ENCODE measurements at regions not wholly inside any gene's neighbourhood (a gene's known extent, or its start where the extent isn't known, plus 50 kb on each side); places are given as distances from the start of the nearest gene placed in this dataset.

DNA sequence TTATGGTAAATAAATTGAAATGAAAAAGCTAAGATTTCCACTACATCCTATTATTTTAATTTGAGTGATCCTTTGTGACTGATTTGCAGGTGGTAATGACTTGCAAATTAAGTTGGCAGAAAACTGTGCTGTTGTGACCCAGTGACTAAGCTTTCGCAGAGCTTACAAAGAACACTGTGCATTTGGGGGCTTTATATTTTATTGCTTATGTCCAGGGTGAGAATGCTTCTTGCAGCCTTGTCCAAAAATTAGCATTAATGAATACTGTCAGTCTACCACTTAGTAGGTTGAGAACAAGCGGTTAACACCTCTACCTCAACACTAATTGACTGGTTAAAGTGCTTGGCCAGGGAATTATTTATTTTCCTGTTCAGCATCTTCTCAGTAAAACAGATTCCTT, 991.3 kb upstream of the DIAPH2 start:
- TF ChIP-seq, protein P1, sequence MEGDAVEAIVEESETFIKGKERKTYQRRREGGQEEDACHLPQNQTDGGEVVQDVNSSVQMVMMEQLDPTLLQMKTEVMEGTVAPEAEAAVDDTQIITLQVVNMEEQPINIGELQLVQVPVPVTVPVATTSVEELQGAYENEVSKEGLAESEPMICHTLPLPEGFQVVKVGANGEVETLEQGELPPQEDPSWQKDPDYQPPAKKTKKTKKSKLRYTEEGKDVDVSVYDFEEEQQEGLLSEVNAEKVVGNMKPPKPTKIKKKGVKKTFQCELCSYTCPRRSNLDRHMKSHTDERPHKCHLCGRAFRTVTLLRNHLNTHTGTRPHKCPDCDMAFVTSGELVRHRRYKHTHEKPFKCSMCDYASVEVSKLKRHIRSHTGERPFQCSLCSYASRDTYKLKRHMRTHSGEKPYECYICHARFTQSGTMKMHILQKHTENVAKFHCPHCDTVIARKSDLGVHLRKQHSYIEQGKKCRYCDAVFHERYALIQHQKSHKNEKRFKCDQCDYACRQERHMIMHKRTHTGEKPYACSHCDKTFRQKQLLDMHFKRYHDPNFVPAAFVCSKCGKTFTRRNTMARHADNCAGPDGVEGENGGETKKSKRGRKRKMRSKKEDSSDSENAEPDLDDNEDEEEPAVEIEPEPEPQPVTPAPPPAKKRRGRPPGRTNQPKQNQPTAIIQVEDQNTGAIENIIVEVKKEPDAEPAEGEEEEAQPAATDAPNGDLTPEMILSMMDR (conservative IDR thresholded peaks at IDR 0.05 in 1 of 2, IDR thresholded peaks at IDR 0.05 in 1 of 2; ENCODE audit: extremely low read depth in 1 of 2, insufficient read depth in 1 of 2, low read depth in 1 of 2, low read length in 2 of 2): no peak
- no peak for TF ChIP-seq EZH2 (IDR thresholded peaks at IDR 0.05; ENCODE audit: borderline replicate concordance, low read length)
